ENCODE measurements at regions not wholly inside any gene's neighbourhood (a gene's known extent, or its start where the extent isn't known, plus 50 kb on each side); places are given as distances from the start of the nearest gene placed in this dataset.

DNA sequence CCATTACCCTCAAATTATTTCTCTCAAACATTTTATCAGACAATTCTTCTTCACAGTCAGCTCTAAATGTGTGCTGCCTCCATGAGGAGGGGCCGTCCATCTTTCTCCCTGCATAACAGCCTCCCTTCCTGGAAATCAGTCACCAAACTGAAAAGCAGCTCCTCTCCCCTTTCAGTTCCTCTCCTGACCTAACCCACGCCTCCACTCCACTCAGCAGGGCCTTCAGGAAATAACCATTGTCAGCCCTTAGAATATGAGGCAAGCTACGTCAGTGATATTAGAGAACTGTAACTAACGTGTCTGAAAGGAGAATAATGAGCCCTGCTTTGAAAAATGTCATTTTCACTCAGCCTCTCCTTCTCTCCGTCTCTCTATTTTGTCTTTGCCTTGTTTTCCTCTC is 116.2 kb downstream of the OLFM4 start:
- Histone ChIP-seq H3K4me3 (ENCODE audit: low read length) (no peak overlapping the region), H3K4me1 (ENCODE audit: control insufficient read depth, low read depth, low read length) (peaks cover 12% of the 10 kb centered on the region), H3K9ac (ENCODE audit: low read length) (no peak overlapping the region), H3K36me3 (ENCODE audit: control insufficient read depth, low read depth, low read length) (no peaks in the 10 kb centered on the region), H3K9me3 (ENCODE audit: control insufficient read depth, low read depth, low read length) (no peaks in the 10 kb centered on the region), H3K27me3 (ENCODE audit: control insufficient read depth, insufficient read depth, low read length) (no peaks in the 10 kb centered on the region), H3K27ac (ENCODE audit: low read length) (no peak overlapping the region)

DNA sequence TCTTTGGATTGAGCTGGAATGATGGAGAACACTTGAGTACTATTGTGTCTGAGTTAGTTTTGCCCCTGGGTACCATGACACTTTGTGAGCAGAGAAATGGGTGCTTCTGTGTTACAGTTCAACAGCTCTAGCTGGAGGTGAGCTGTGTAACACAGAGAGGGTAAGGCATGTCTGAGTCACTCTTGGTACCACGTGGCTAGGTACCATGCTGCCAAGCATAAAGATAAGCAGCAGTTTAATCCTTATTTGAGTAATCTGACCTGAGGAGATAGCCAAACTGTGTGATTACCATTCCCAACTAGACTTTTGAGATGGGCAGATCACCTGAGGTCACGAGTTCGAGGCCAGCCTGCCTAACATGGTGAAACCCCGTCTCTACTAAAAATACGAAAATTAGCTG is 122.0 kb downstream of the OLFM4 start:
- Histone ChIP-seq H3K27me3 (ENCODE audit: control insufficient read depth, insufficient read depth, low read length) (no peaks in the 10 kb centered on the region), H3K36me3 (ENCODE audit: control insufficient read depth, low read depth, low read length) (no peaks in the 10 kb centered on the region), H3K9ac (ENCODE audit: low read length) (no peak overlapping the region), H3K27ac (ENCODE audit: low read length) (no peak overlapping the region), H3K4me1 (ENCODE audit: control insufficient read depth, low read depth, low read length) (no peaks in the 10 kb centered on the region), H3K9me3 (ENCODE audit: control insufficient read depth, low read depth, low read length) (no peaks in the 10 kb centered on the region), H3K4me3 (ENCODE audit: low read length) (no peak overlapping the region)

DNA sequence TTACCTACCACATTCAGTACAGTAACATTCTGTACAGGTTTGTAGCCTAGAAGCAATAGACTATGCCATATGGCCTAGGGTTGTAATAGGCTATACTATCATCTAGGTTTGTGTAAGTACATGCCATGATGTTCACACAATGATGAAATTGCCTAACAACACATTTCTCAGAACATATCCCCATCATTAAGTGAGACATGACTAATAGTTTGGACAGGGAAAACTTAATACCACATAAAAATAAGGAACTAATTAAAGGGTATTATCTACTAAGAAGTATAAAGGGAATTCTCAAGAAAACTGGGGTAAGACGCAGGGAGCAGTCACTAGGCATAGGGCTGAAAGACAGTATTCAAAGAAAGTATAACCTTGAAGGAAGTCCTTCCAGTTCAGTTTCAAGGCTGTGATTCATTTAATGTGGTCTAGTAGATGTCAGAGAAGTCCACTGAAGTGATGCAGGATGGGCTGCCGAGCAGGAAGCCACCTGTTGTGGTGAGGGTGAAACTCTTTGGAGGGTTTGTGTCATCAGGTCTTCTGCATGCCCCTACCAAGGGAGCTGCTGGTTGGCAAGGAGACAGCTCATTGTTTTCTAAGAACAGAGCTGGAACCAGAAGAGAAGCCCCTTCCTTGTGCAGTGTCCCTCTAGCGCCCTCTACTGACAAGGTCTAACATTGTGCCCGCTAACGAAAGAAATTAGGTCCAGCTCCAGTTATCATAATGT is 122.9 kb downstream of the OLFM4 start:
- Histone ChIP-seq H3K4me1 (ENCODE audit: control insufficient read depth, low read depth, low read length) (no peaks in the 10 kb centered on the region), H3K27ac (ENCODE audit: low read length) (no peak overlapping the region), H3K27me3 (ENCODE audit: control insufficient read depth, insufficient read depth, low read length) (no peaks in the 10 kb centered on the region), H3K4me3 (ENCODE audit: low read length) (no peak overlapping the region), H3K36me3 (ENCODE audit: control insufficient read depth, low read depth, low read length) (no peaks in the 10 kb centered on the region), H3K9me3 (ENCODE audit: control insufficient read depth, low read depth, low read length) (no peaks in the 10 kb centered on the region), H3K9ac (ENCODE audit: low read length) (no peak overlapping the region)

DNA sequence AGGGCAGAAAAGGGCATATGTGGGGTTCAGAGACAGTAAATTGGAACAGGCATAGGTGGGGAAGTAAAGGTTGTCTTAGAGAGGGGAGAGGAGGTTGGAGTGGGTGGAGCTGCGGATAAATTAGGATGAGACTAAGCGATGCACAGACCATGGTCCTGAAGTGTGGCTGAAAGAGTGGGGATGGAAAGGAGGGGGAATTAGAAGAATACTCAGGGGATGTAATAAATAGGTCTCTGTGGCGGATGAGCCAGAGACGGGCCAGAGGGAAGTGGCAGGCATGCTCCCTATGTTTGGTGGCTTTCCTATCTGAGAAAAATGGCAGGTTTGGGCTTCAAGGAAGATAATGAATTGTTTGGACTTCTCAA is 123.4 kb downstream of the OLFM4 start:
- no peaks in the 10 kb centered on the region for H3K9me3 ChIP-seq (ENCODE audit: control insufficient read depth, low read depth, low read length)
- H3K27me3 ChIP-seq (ENCODE audit: control insufficient read depth, insufficient read depth, low read length) = no peaks in the 10 kb centered on the region
- H3K4me3 ChIP-seq (ENCODE audit: low read length) = no peak overlapping the region
- no peaks in the 10 kb centered on the region for H3K4me1 ChIP-seq (ENCODE audit: control insufficient read depth, low read depth, low read length)
- no peak overlapping the region for H3K9ac ChIP-seq (ENCODE audit: low read length)
- H3K36me3 ChIP-seq (ENCODE audit: control insufficient read depth, low read depth, low read length) = no peaks in the 10 kb centered on the region
- no peak overlapping the region for H3K27ac ChIP-seq (ENCODE audit: low read length)

DNA sequence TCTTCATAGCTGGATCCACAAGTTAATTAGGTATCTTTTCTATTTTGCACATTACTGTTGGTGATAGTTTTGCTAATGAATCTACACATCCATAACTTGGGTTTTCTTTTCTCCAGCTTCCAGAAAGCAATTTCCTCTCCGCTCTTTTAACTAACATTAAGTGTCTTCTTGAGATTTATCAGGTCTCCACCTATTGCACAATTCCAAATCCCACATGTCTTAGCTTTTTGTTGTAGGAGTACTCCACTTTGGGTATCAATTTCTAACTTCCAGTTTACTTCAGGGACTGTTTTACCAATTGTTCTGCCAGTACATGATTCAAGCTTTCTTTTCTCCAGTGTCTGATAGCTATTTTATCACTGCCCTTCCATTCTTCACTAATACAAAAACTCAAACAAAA is 129.6 kb downstream of the OLFM4 start:
- H3K36me3 ChIP-seq (ENCODE audit: control insufficient read depth, low read depth, low read length) = no peaks in the 10 kb centered on the region
- peaks cover 5% of the 10 kb centered on the region for H3K9me3 ChIP-seq (ENCODE audit: control insufficient read depth, low read depth, low read length)
- no peak overlapping the region for H3K9ac ChIP-seq (ENCODE audit: low read length)
- H3K27ac ChIP-seq (ENCODE audit: low read length) = no peak overlapping the region
- H3K4me3 ChIP-seq (ENCODE audit: low read length) = no peak overlapping the region
- H3K4me1 ChIP-seq (ENCODE audit: control insufficient read depth, low read depth, low read length) = peaks cover 3% of the 10 kb centered on the region
- H3K27me3 ChIP-seq (ENCODE audit: control insufficient read depth, insufficient read depth, low read length) = no peaks in the 10 kb centered on the region

DNA sequence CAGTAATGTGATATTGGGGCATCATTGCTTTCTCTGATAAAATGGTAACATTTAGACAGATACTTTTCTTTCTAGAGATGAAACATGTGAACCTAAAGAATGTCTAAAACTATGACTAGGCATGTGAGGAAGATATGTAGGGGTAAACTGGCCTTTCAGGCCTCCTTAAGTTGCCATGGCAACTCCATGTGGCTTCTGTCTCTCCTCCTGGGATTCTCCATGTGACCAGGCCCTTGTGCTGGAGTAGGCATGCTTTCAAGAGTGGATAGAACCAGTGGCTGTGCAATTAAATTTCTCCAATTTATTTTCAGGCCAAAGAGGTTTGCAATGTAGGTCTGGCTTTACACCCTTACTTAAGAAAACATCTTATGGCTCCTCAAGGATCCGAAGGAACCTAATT is 130.8 kb downstream of the OLFM4 start:
- H3K36me3 ChIP-seq (ENCODE audit: control insufficient read depth, low read depth, low read length) = no peaks in the 10 kb centered on the region
- peaks cover 3% of the 10 kb centered on the region for H3K4me1 ChIP-seq (ENCODE audit: control insufficient read depth, low read depth, low read length)
- no peak overlapping the region for H3K9ac ChIP-seq (ENCODE audit: low read length)
- peaks cover 5% of the 10 kb centered on the region for H3K9me3 ChIP-seq (ENCODE audit: control insufficient read depth, low read depth, low read length)
- H3K27me3 ChIP-seq (ENCODE audit: control insufficient read depth, insufficient read depth, low read length) = no peaks in the 10 kb centered on the region
- no peak overlapping the region for H3K27ac ChIP-seq (ENCODE audit: low read length)
- no peak overlapping the region for H3K4me3 ChIP-seq (ENCODE audit: low read length)

DNA sequence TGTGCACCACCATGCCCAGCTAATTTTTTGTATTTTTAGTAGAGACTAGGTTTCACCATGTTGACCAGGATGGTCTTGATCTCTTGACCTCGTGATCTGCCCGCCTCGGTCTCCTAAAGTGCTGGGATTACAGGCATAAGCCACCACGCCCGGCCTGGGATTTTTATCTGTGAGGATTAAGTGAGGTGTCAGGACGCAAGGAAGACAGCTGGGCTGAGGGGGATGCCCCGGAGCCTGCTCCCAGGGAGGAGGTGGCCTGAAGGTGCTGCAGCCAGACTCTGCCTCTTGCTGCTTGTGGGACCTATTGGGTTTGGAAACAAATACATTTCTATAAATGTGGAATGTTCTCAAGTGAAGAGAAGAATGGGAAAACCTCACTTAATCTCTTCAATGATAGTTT is 131.6 kb downstream of the OLFM4 start:
- H3K27ac ChIP-seq (ENCODE audit: low read length) = no peak overlapping the region
- H3K27me3 ChIP-seq (ENCODE audit: control insufficient read depth, insufficient read depth, low read length) = no peaks in the 10 kb centered on the region
- peaks cover 9% of the 10 kb centered on the region for H3K4me1 ChIP-seq (ENCODE audit: control insufficient read depth, low read depth, low read length)
- H3K9ac ChIP-seq (ENCODE audit: low read length) = no peak overlapping the region
- H3K9me3 ChIP-seq (ENCODE audit: control insufficient read depth, low read depth, low read length) = peaks cover 5% of the 10 kb centered on the region
- no peaks in the 10 kb centered on the region for H3K36me3 ChIP-seq (ENCODE audit: control insufficient read depth, low read depth, low read length)
- H3K4me3 ChIP-seq (ENCODE audit: low read length) = no peak overlapping the region

DNA sequence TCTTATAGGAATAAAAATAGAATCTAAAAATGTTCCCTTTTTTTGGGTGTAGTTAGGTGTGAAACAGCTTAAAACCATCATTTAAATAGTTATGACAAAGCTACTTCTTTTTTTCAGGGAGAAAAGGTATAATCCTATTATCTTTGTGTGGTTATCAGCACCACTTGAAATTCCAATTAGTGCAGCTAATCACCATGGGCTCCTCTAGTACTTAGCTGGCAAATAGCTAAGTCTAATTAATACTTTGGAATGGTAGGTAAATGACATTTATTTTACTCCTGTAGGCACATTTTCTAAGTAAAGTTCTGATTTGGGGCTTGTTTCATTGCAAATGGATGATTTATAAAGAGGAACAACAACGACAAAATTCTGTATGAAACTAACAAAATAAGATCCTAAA is 132.6 kb downstream of the OLFM4 start:
- Histone ChIP-seq H3K4me3 (ENCODE audit: low read length) (no peak overlapping the region), H3K9ac (ENCODE audit: low read length) (no peak overlapping the region), H3K27me3 (ENCODE audit: control insufficient read depth, insufficient read depth, low read length) (no peaks in the 10 kb centered on the region), H3K27ac (ENCODE audit: low read length) (no peak overlapping the region), H3K9me3 (ENCODE audit: control insufficient read depth, low read depth, low read length) (peaks cover 5% of the 10 kb centered on the region), H3K36me3 (ENCODE audit: control insufficient read depth, low read depth, low read length) (no peaks in the 10 kb centered on the region), H3K4me1 (ENCODE audit: control insufficient read depth, low read depth, low read length) (peaks cover 16% of the 10 kb centered on the region)

DNA sequence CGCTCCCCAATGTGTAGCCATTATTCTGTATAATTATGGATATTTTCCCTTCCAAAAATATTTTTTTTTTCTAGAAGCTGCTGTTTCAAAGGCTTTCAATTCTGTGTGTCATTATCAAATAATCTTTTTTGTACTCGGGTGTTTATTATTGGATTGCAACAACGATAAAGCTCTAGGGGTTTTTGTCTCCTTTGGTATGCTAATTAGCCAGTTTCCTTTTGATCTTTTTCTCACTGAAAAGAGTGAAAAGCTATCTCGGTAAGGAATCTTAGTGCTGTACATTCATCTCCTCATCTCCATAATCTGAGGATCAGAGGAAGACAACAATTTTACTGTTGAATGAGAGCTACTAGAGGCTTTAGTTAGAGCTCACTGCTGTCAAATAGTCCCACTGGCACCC is 136.6 kb downstream of the OLFM4 start:
- Histone ChIP-seq H3K27ac (ENCODE audit: low read length) (no peak overlapping the region), H3K9ac (ENCODE audit: low read length) (no peak overlapping the region), H3K9me3 (ENCODE audit: control insufficient read depth, low read depth, low read length) (no peaks in the 10 kb centered on the region)

DNA sequence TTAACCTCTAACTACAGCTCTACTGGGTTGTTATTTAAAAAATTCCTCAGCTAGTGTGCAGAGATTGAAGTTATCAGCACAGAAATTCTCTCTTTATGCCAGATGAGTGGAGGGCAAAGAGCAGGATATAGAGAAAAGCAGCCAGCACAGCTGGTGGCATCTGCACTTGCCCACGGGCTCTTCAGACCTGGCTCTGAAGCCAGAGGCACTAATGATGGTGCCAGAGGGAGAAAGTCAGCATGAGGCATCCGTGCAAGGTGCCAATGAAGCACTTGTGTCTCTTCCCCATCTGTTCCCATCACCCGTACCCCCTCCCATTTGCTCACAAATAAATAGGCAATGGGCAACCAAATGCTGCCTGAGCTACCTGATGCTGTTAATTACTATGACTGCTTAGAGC is 138.9 kb downstream of the OLFM4 start:
- Histone ChIP-seq H3K9ac (ENCODE audit: low read length) (no peak overlapping the region), H3K36me3 (ENCODE audit: control insufficient read depth, low read depth, low read length) (no peaks in the 10 kb centered on the region), H3K4me1 (ENCODE audit: control insufficient read depth, low read depth, low read length) (peaks cover 13% of the 10 kb centered on the region), H3K9me3 (ENCODE audit: control insufficient read depth, low read depth, low read length) (no peaks in the 10 kb centered on the region), H3K27me3 (ENCODE audit: control insufficient read depth, insufficient read depth, low read length) (no peaks in the 10 kb centered on the region), H3K27ac (ENCODE audit: low read length) (no peak overlapping the region), H3K4me3 (ENCODE audit: low read length) (no peak overlapping the region)

More for the DNA sequence above, 136.6 kb downstream of the OLFM4 start:
- peaks cover 13% of the 10 kb centered on the region for H3K4me1 ChIP-seq (ENCODE audit: control insufficient read depth, low read depth, low read length)
- H3K36me3 ChIP-seq (ENCODE audit: control insufficient read depth, low read depth, low read length) = no peaks in the 10 kb centered on the region
- no peaks in the 10 kb centered on the region for H3K27me3 ChIP-seq (ENCODE audit: control insufficient read depth, insufficient read depth, low read length)
- no peak overlapping the region for H3K4me3 ChIP-seq (ENCODE audit: low read length)

DNA sequence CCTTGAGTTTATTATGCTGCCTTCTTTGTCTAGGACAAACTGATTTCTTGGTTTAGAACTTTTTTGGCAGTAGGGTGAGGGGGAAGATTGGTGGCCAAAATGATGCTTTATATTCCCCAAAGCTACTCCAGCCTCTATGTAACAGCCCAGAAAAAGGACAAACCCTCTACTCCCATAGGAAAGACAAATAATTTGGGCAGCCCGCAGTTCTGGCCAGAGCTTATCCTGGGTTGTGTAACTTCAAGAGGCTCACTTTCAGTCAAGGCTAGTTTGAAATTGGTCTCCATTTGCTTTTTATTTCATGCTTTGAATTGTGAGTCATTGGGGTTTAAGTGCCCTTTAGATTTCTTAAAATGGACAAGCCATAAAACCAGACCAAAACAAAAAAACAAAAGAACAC is 142.3 kb downstream of the OLFM4 start:
- Histone ChIP-seq H3K9ac (ENCODE audit: low read length) (no peak overlapping the region), H3K4me1 (ENCODE audit: control insufficient read depth, low read depth, low read length) (no peaks in the 10 kb centered on the region), H3K9me3 (ENCODE audit: control insufficient read depth, low read depth, low read length) (no peaks in the 10 kb centered on the region), H3K27me3 (ENCODE audit: control insufficient read depth, insufficient read depth, low read length) (no peaks in the 10 kb centered on the region), H3K4me3 (ENCODE audit: low read length) (no peak overlapping the region), H3K36me3 (ENCODE audit: control insufficient read depth, low read depth, low read length) (no peaks in the 10 kb centered on the region), H3K27ac (ENCODE audit: low read length) (no peak overlapping the region)

DNA sequence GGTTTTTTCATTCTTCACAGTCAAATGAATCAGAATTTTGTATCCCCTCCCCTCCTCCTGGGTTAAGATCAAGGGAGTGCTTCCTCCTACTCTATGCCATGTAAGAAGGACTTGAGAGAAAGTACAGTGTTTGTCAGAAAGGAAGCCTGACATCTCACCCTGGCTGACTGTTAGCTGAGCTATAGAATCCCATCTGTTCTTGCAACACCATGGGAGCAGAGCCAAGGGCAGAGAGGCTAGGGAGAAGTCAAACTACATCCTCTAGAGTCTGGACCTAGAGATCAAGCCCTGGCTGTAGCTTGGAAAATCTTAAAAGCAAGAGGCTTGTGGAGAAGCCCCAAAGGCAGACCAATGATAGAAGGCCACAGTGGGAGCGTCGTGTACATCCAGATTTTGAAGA is 145.9 kb downstream of the OLFM4 start:
- Histone ChIP-seq H3K36me3 (ENCODE audit: control insufficient read depth, low read depth, low read length) (no peaks in the 10 kb centered on the region), H3K27ac (ENCODE audit: low read length) (no peak overlapping the region), H3K27me3 (ENCODE audit: control insufficient read depth, insufficient read depth, low read length) (no peaks in the 10 kb centered on the region), H3K4me3 (ENCODE audit: low read length) (no peak overlapping the region), H3K9ac (ENCODE audit: low read length) (no peak overlapping the region), H3K9me3 (ENCODE audit: control insufficient read depth, low read depth, low read length) (no peaks in the 10 kb centered on the region), H3K4me1 (ENCODE audit: control insufficient read depth, low read depth, low read length) (no peaks in the 10 kb centered on the region)

Data from iPS-18a (cell line).